WTC11 (cell line): ENCODE measurements at regions not wholly inside any gene's neighbourhood (a gene's known extent, or its start where the extent isn't known, plus 50 kb on each side); places are given as distances from the start of the nearest gene placed in this dataset.

Experiments used
- ATAC-seq: fragments of 200-7000 bp; cut with Tn5 transposase; 2 replicates; pipeline ENCODE4 v1.10.0; 2021; ENCODE audit warnings: mild to moderate bottlenecking, moderate library complexity
- CTCF ChIA-PET: fragments of 300-600 bp; sonication (Branson Sonifier 250); formaldehyde crosslinking; loops from one replicate; lab custom pipeline; 2021; ENCODE audit warnings: antibody characterized with exemption; lab: Charles Lee
- POLR2A ChIA-PET: fragments of 350-600 bp; sonication (Branson Sonifier 250); formaldehyde crosslinking; loops from one replicate; lab custom pipeline; 2021; ENCODE audit warnings: antibody characterized with exemption; lab: Charles Lee
- DNase-seq: peaks from one replicate; pipeline ENCODE4 v3.0.0; 2021; ENCODE audit warnings: low spot score
- H3K27ac Mint-ChIP-seq: 2 replicates; pipeline ENCODE4 v1.8.0; 2021; ENCODE audit warnings: mixed read lengths
- H3K27me3 Mint-ChIP-seq: 2 replicates; pipeline ENCODE4 v1.8.0; 2021; ENCODE audit warnings: low read depth, mild to moderate bottlenecking, moderate library complexity, mixed read lengths
- H3K36me3 Mint-ChIP-seq: 2 replicates; pipeline ENCODE4 v1.8.0; 2021; ENCODE audit warnings: mixed read lengths
- H3K4me1 Mint-ChIP-seq: 2 replicates; pipeline ENCODE4 v1.8.0; 2022; ENCODE audit warnings: mixed read lengths
- H3K4me3 Mint-ChIP-seq: 2 replicates; pipeline ENCODE4 v1.8.0; 2021; ENCODE audit warnings: mild to moderate bottlenecking, moderate library complexity, mixed read lengths
- H3K9me3 Mint-ChIP-seq: 2 replicates; pipeline ENCODE4 v1.8.0; 2021; ENCODE audit warnings: mixed read lengths
- AFF4 ChIP-seq: sonication (generic); formaldehyde crosslinking; IDR thresholded peaks from 2 replicates; pipeline ENCODE4 v1.8.1; 2023; ENCODE audit warnings: mild to moderate bottlenecking, missing genetic modification reagents, borderline replicate concordance
- ATF3 ChIP-seq: sonication (generic); formaldehyde crosslinking; conservative IDR thresholded peaks from 2 replicates; pipeline ENCODE4 v1.8.1; 2022; ENCODE audit warnings: mild to moderate bottlenecking, missing genetic modification reagents
- CTCF ChIP-seq: fragments of 200-600 bp; IDR thresholded peaks from 2 replicates; pipeline ENCODE4 v1.8.0; 2022; ENCODE audit warnings: antibody characterized with exemption
- FOXK1 ChIP-seq: sonication (generic); formaldehyde crosslinking; IDR thresholded peaks from 2 replicates; pipeline ENCODE4 v1.8.0; 2022; ENCODE audit warnings: mild to moderate bottlenecking, moderate library complexity, missing genetic modification reagents
- HMGA2 ChIP-seq: fragments of 250-450 bp; sonication (Bioruptor Pico); IDR thresholded peaks from 2 replicates; pipeline ENCODE4 v1.4.0; 2021; ENCODE audit warnings: mild to moderate bottlenecking, moderate library complexity
- MXD4 ChIP-seq: fragments of 250-450 bp; sonication (Bioruptor Pico); IDR thresholded peaks from 2 replicates; pipeline ENCODE4 v1.8.0; 2021; ENCODE audit warnings: mild to moderate bottlenecking, moderate library complexity, borderline replicate concordance
- NFYB ChIP-seq: sonication (generic); formaldehyde crosslinking; conservative IDR thresholded peaks from 2 replicates; pipeline ENCODE4 v1.8.0; 2022; ENCODE audit warnings: low read depth, missing genetic modification reagents
- NR2C2 ChIP-seq: sonication (generic); formaldehyde crosslinking; IDR thresholded peaks from 2 replicates; pipeline ENCODE4 v1.8.0; 2022; ENCODE audit warnings: mild to moderate bottlenecking, missing genetic modification reagents
- SMAD3 ChIP-seq: sonication (generic); formaldehyde crosslinking; IDR thresholded peaks from 2 replicates; pipeline ENCODE4 v1.8.0; 2022; ENCODE audit warnings: missing genetic modification reagents, mild to moderate bottlenecking, borderline replicate concordance
- TEAD4 ChIP-seq: sonication (generic); formaldehyde crosslinking; IDR thresholded peaks from 2 replicates; pipeline ENCODE4 v1.8.0; 2022; ENCODE audit warnings: mild to moderate bottlenecking, missing genetic modification reagents
- TP53 ChIP-seq: sonication (generic); formaldehyde crosslinking; IDR thresholded peaks from 2 replicates; pipeline ENCODE4 v1.8.1; 2023; ENCODE audit warnings: mild to moderate bottlenecking, missing genetic modification reagents
- ZBTB21 ChIP-seq: sonication (generic); formaldehyde crosslinking; IDR thresholded peaks from 2 replicates; pipeline ENCODE4 v1.8.1; 2023; ENCODE audit warnings: mild to moderate bottlenecking, missing genetic modification reagents, borderline replicate concordance
- ZNF263 ChIP-seq: sonication (generic); formaldehyde crosslinking; IDR thresholded peaks from 2 replicates; pipeline ENCODE4 v1.8.1; 2022; ENCODE audit warnings: low read depth, mild to moderate bottlenecking, moderate library complexity, missing genetic modification reagents
- ZNF416 ChIP-seq: fragments of 250-450 bp; sonication (Bioruptor Pico); IDR thresholded peaks from 2 replicates; pipeline ENCODE4 v1.9.0; 2021; ENCODE audit warnings: mild to moderate bottlenecking, inconsistent platforms
- ZSCAN18 ChIP-seq: fragments of 250-450 bp; sonication (Bioruptor Pico); IDR thresholded peaks from 2 replicates; pipeline ENCODE4 v2.1.2; 2022; ENCODE audit warnings: mild to moderate bottlenecking, moderate library complexity
- TF ChIP-seq, protein P1 (sequence below): sonication (generic); formaldehyde crosslinking; IDR thresholded peaks from 2 replicates; pipeline ENCODE4 v1.8.0; 2023; ENCODE audit warnings: missing genetic modification reagents, mild to moderate bottlenecking, borderline replicate concordance

GRCh38 chr1:181166377-181167196 lies 78.1 kb downstream of the IER5 start:
- TF ChIP-seq ATF3 (no peak), CTCF (peak; percentile 63; the same call in 1 of the 2 replicates)
- DNase-seq (peak; percentile 80), ATAC-seq (peak; percentile 99)
- POLR2A ChIA-PET: no interaction called here
- no peak overlapping the region for H3K27ac Mint-ChIP-seq
- H3K9me3 Mint-ChIP-seq: peaks cover 31% of the 10 kb centered on the region
- no peak overlapping the region for H3K4me3 Mint-ChIP-seq
- H3K4me1 Mint-ChIP-seq: peaks cover 4% of the 10 kb centered on the region
- H3K27me3 Mint-ChIP-seq: peaks cover 6% of the 10 kb centered on the region
- peaks cover 6% of the 10 kb centered on the region; the same call in 1 of the 2 replicates for H3K36me3 Mint-ChIP-seq
- CTCF ChIA-PET: interaction anchor here (1.0 to 1.6 kb wide), 8 partner anchors 14 to 285 kb away, joined by 3 to 10 read pairs (median 4); no protein-coding TSS in a partner anchor

DNA sequence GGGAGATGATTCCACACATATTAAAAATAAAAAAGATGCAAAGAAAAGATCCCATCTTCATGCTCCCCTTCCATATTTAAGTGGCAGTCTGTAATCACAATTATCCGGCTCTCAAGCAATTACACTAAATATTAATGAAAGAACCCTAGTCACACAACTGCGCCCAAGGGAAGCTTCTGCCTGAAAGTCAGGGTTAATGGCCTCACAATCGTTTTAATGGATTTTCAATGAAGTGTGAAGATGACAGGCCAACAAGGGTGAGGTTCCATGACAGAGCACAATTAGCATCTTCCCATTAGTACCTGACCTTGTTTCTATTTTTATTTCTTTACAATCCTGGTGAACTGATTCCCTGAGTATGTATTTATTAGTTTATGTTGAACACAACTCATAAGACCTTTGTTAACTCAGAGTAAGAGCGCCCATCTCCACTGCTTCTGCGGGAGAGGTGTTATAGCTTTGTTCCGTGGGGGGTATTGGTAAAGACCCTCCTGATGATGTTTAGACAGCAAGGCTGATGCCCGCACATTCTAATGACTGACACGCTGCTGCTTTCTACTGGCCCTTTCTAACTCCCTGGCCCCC lies 80.9 kb downstream of the IER5 start:
- H3K36me3 Mint-ChIP-seq: no peaks in the 10 kb centered on the region; the same call in 1 of the 2 replicates
- H3K27me3 Mint-ChIP-seq: peaks cover 6% of the 10 kb centered on the region
- no peak overlapping the region for H3K4me3 Mint-ChIP-seq
- CTCF ChIA-PET: interaction anchor here (0.6 to 2.1 kb wide), 4 partner anchors 21 to 602 kb away, joined by 3 to 8 read pairs (median 4); no protein-coding TSS in a partner anchor
- H3K9me3 Mint-ChIP-seq: peaks cover 33% of the 10 kb centered on the region
- TF ChIP-seq FOXK1 (CRISPR knock-in tag): no peak
- TF ChIP-seq MXD4: no peak
- TF ChIP-seq TP53 (CRISPR knock-in tag): no peak
- no peak for TF ChIP-seq ZNF416 (CRISPR knock-in tag)
- no peak for TF ChIP-seq AFF4
- TF ChIP-seq TEAD4 (CRISPR knock-in tag): no peak
- TF ChIP-seq ZBTB21: no peak
- no peak for TF ChIP-seq NFYB
- no peak for TF ChIP-seq NR2C2 (CRISPR knock-in tag)
- TF ChIP-seq, protein P1, sequence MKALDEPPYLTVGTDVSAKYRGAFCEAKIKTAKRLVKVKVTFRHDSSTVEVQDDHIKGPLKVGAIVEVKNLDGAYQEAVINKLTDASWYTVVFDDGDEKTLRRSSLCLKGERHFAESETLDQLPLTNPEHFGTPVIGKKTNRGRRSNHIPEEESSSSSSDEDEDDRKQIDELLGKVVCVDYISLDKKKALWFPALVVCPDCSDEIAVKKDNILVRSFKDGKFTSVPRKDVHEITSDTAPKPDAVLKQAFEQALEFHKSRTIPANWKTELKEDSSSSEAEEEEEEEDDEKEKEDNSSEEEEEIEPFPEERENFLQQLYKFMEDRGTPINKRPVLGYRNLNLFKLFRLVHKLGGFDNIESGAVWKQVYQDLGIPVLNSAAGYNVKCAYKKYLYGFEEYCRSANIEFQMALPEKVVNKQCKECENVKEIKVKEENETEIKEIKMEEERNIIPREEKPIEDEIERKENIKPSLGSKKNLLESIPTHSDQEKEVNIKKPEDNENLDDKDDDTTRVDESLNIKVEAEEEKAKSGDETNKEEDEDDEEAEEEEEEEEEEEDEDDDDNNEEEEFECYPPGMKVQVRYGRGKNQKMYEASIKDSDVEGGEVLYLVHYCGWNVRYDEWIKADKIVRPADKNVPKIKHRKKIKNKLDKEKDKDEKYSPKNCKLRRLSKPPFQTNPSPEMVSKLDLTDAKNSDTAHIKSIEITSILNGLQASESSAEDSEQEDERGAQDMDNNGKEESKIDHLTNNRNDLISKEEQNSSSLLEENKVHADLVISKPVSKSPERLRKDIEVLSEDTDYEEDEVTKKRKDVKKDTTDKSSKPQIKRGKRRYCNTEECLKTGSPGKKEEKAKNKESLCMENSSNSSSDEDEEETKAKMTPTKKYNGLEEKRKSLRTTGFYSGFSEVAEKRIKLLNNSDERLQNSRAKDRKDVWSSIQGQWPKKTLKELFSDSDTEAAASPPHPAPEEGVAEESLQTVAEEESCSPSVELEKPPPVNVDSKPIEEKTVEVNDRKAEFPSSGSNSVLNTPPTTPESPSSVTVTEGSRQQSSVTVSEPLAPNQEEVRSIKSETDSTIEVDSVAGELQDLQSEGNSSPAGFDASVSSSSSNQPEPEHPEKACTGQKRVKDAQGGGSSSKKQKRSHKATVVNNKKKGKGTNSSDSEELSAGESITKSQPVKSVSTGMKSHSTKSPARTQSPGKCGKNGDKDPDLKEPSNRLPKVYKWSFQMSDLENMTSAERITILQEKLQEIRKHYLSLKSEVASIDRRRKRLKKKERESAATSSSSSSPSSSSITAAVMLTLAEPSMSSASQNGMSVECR (CRISPR knock-in tag): no peak
- TF ChIP-seq ZNF263 (CRISPR knock-in tag): no peak
- TF ChIP-seq HMGA2: no peak
- no peak for TF ChIP-seq SMAD3 (CRISPR knock-in tag)
- TF ChIP-seq ZSCAN18 (CRISPR knock-in tag): no peak
- TF ChIP-seq, all 79 proteins: peak for 0
- POLR2A ChIA-PET: no interaction called here
- Mint-ChIP-seq H3K27ac (no peak overlapping the region), H3K4me1 (peaks cover 4% of the 10 kb centered on the region)
- DNase-seq (no peak), ATAC-seq (no peak)
